ENCODE measurements at regions not wholly inside any gene's neighbourhood (a gene's known extent, or its start where the extent isn't known, plus 50 kb on each side); places are given as distances from the start of the nearest gene placed in this dataset.

DNA sequence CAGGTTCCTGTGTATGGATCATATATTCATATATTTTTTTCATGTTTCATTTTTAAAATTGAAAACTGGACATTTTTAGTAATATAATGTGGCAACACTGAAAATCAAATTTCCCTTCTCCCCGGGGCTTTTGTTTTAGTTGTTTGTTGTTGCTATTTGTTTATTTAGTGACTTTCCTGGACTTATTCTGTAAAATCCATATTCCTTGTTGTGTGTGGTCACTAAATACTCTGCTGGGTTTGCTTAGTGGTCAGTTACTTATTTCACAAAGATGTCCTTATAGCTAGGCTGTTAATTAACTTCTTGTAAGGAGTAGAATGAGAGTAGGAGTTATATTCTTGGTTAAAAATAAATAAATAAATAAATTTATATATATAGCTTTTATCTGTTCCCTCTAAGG lies 121.6 kb upstream of the MED13L start:
- H3K27ac ChIP-seq: no peak overlapping the region

DNA sequence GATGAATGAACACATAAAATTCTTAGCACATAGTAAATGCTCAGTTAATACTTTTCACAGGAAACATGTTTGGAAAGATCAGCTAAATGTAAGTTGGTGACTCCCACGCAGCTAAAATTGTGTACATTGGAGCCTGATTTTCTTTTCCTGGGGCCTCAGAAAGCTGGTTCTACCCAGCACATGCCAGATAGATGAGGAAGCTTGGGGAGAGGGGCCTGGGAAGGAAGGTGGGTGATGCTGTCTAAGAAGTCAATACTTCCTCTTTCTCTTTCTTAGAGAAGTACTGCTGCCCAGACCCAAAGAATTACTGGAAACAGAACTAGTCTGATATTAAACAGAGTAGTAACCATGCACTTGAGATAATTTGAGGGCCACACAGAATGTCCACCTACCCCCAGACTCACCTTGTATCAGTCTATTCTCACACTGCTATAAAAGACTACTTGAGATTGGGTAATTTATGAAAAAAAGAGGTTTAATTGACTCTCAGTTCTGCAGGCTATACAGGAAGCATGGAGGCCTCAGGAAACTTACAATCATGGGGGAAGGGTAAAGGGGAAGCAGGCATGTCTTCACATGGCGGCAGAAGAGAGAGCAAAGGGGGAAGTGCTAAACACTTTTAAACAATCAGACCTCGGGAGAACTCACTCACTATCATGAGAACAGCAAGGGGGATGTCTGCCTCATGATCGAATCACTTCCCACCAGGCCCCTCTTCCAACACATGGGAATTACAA lies 123.3 kb upstream of the MED13L start:
- Histone ChIP-seq H3K4me2 (no peak overlapping the region), H3K36me3 (ENCODE audit: insufficient read depth) (no peaks in the 10 kb centered on the region), H3K27me3 (ENCODE audit: insufficient read depth, low read depth) (no peaks in the 10 kb centered on the region), H3K79me2 (ENCODE audit: insufficient read depth, low read depth) (no peaks in the 10 kb centered on the region), H3K9ac (no peak overlapping the region), H3K4me3 (IDR thresholded peaks at IDR 0.05; ENCODE audit: insufficient read depth, low read depth, low read length) (no peak overlapping the region), H3K27ac (no peak overlapping the region), H4K20me1 (ENCODE audit: insufficient read depth) (no peaks in the 10 kb centered on the region), H3K4me1 (ENCODE audit: low read depth, poor library complexity, severe bottlenecking) (no peaks in the 10 kb centered on the region), H2AFZ (ENCODE audit: low read depth) (no peak overlapping the region)
- TF ChIP-seq, protein P1, sequence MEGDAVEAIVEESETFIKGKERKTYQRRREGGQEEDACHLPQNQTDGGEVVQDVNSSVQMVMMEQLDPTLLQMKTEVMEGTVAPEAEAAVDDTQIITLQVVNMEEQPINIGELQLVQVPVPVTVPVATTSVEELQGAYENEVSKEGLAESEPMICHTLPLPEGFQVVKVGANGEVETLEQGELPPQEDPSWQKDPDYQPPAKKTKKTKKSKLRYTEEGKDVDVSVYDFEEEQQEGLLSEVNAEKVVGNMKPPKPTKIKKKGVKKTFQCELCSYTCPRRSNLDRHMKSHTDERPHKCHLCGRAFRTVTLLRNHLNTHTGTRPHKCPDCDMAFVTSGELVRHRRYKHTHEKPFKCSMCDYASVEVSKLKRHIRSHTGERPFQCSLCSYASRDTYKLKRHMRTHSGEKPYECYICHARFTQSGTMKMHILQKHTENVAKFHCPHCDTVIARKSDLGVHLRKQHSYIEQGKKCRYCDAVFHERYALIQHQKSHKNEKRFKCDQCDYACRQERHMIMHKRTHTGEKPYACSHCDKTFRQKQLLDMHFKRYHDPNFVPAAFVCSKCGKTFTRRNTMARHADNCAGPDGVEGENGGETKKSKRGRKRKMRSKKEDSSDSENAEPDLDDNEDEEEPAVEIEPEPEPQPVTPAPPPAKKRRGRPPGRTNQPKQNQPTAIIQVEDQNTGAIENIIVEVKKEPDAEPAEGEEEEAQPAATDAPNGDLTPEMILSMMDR (conservative IDR thresholded peaks at IDR 0.05; ENCODE audit: low read depth, low read length): no peak

More for the DNA sequence above, 121.6 kb upstream of the MED13L start:
- Histone ChIP-seq H2AFZ (ENCODE audit: low read depth) (no peak overlapping the region), H3K27me3 (ENCODE audit: insufficient read depth, low read depth) (no peaks in the 10 kb centered on the region), H4K20me1 (ENCODE audit: insufficient read depth) (no peaks in the 10 kb centered on the region), H3K36me3 (ENCODE audit: insufficient read depth) (no peaks in the 10 kb centered on the region), H3K4me1 (ENCODE audit: low read depth, poor library complexity, severe bottlenecking) (peaks cover 10% of the 10 kb centered on the region), H3K4me2 (no peak overlapping the region), H3K79me2 (ENCODE audit: insufficient read depth, low read depth) (no peaks in the 10 kb centered on the region), H3K4me3 (IDR thresholded peaks at IDR 0.05; ENCODE audit: insufficient read depth, low read depth, low read length) (no peak overlapping the region), H3K9ac (no peak overlapping the region)
- TF ChIP-seq, protein P1 (conservative IDR thresholded peaks at IDR 0.05; ENCODE audit: low read depth, low read length): no peak

DNA sequence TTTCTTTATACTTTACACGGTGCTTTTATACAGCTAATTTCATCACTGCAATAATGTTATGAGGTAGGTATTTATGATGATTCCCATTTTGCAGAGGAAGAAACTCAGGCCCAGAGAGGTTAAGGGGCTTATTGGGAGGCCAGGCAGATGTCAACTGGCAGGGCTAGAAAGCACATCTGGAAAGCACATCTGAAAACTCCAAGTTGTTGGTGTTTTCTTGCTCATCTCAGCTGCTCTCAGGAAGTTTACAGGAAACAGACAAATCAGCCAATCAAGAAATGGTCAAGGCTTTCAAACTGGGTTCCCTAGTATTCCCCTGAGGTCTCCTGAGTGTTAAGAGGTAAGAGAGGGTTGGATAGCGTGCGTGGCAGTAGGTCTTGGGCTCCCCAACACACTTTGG lies 124.1 kb upstream of the MED13L start:
- TF ChIP-seq, protein P1 (conservative IDR thresholded peaks at IDR 0.05; ENCODE audit: low read depth, low read length): no peak
- Histone ChIP-seq H2AFZ (ENCODE audit: low read depth) (no peak overlapping the region), H3K4me2 (no peak overlapping the region), H3K9ac (no peak overlapping the region), H4K20me1 (ENCODE audit: insufficient read depth) (no peaks in the 10 kb centered on the region), H3K4me3 (IDR thresholded peaks at IDR 0.05; ENCODE audit: insufficient read depth, low read depth, low read length) (no peak overlapping the region), H3K27ac (no peak overlapping the region), H3K27me3 (ENCODE audit: insufficient read depth, low read depth) (no peaks in the 10 kb centered on the region), H3K79me2 (ENCODE audit: insufficient read depth, low read depth) (no peaks in the 10 kb centered on the region), H3K36me3 (ENCODE audit: insufficient read depth) (no peaks in the 10 kb centered on the region), H3K4me1 (ENCODE audit: low read depth, poor library complexity, severe bottlenecking) (no peaks in the 10 kb centered on the region)

DNA sequence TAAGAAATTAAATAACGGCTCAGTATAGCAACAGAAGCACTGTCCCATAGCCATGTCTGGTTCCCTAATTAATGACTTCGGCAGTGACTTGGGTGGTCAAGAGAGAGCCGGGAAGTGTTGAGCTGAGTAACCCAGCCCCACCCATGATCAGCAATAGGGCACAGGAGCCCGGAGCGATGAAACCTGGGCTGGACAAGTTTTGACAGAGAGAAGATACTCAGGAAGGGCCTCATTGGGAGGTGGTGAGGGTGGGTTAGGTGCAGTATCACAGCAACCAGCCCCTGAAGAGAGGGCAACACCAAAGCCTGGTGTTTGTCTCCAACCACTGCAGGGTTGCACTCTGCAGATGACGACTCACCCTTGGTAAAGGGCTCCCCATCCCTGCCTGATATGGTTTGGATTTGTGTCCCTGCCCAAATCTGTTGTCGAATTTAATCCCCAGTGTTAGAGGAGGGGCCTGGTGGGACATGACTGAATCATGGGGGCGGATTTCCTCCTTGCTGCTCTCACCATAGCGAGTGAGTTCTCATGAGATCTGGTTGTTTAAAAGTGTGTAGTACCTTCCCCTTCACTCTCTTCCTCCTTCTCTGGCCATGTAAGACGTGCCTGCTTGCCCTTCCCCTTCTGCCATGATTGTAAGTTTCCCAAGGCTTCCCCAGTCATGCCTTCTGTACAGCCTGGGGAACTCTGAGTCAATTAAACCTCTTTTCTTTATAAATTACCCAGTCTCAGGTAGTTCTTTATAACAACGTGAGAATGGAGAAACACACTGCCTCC lies 124.9 kb upstream of the MED13L start:
- no peaks in the 10 kb centered on the region for H3K4me1 ChIP-seq (ENCODE audit: low read depth, poor library complexity, severe bottlenecking)
- no peak overlapping the region for H3K4me2 ChIP-seq
- H3K27ac ChIP-seq: no peak overlapping the region
- H4K20me1 ChIP-seq (ENCODE audit: insufficient read depth): no peaks in the 10 kb centered on the region
- no peak overlapping the region for H3K9ac ChIP-seq
- no peak overlapping the region for H2AFZ ChIP-seq (ENCODE audit: low read depth)
- no peaks in the 10 kb centered on the region for H3K36me3 ChIP-seq (ENCODE audit: insufficient read depth)
- TF ChIP-seq, protein P1 (conservative IDR thresholded peaks at IDR 0.05; ENCODE audit: low read depth, low read length): no peak
- no peaks in the 10 kb centered on the region for H3K79me2 ChIP-seq (ENCODE audit: insufficient read depth, low read depth)
- no peaks in the 10 kb centered on the region for H3K27me3 ChIP-seq (ENCODE audit: insufficient read depth, low read depth)
- H3K4me3 ChIP-seq (IDR thresholded peaks at IDR 0.05; ENCODE audit: insufficient read depth, low read depth, low read length): no peak overlapping the region

Measured in KMS-11 (cell line).